ENCODE measurements at regions not wholly inside any gene's neighbourhood (a gene's known extent, or its start where the extent isn't known, plus 50 kb on each side); places are given as distances from the start of the nearest gene placed in this dataset.

GRCh38 chr16:54750249-54750648, 180.4 kb upstream of the IRX5 start:
- TF ChIP-seq TAF1 (IDR thresholded peaks at IDR 0.05; ENCODE audit: borderline replicate concordance, insufficient read depth, low read length): no peak
- no peak for TF ChIP-seq POLR2AphosphoS5 (IDR thresholded peaks at IDR 0.05; ENCODE audit: low read depth, low read length)
- no peak for TF ChIP-seq SIN3A (IDR thresholded peaks at IDR 0.05; ENCODE audit: borderline replicate concordance, insufficient read depth, low read length)
- no peak for TF ChIP-seq FOXP2 (optimal IDR thresholded peaks at IDR 0.05; ENCODE audit: borderline replicate concordance, extremely low read depth, extremely low read length, insufficient read depth)
- no peak for TF ChIP-seq REST (IDR thresholded peaks at IDR 0.05; ENCODE audit: insufficient read depth in 1 of 2, low read depth in 2 of 2, low read length in 2 of 2)

- no peak for TF ChIP-seq FOXP2 (optimal IDR thresholded peaks at IDR 0.05; ENCODE audit: borderline replicate concordance, extremely low read depth, extremely low read length, insufficient read depth)
- no peak for TF ChIP-seq SIN3A (IDR thresholded peaks at IDR 0.05; ENCODE audit: borderline replicate concordance, insufficient read depth, low read length)
- no peak for TF ChIP-seq POLR2AphosphoS5 (IDR thresholded peaks at IDR 0.05; ENCODE audit: low read depth, low read length)
- no peak for TF ChIP-seq REST (IDR thresholded peaks at IDR 0.05; ENCODE audit: insufficient read depth in 1 of 2, low read depth in 2 of 2, low read length in 2 of 2)
- no peak for TF ChIP-seq TAF1 (IDR thresholded peaks at IDR 0.05; ENCODE audit: borderline replicate concordance, insufficient read depth, low read length)
Observed at GRCh38 chr16:54748611-54749190, 182.0 kb upstream of the IRX5 start.

GRCh38 chr16:54746596-54746995, 184.1 kb upstream of the IRX5 start:
- TF ChIP-seq SIN3A (IDR thresholded peaks at IDR 0.05; ENCODE audit: borderline replicate concordance, insufficient read depth, low read length) (no peak), POLR2AphosphoS5 (IDR thresholded peaks at IDR 0.05; ENCODE audit: low read depth, low read length) (no peak), REST (IDR thresholded peaks at IDR 0.05; ENCODE audit: insufficient read depth in 1 of 2, low read depth in 2 of 2, low read length in 2 of 2) (no peak), FOXP2 (optimal IDR thresholded peaks at IDR 0.05; ENCODE audit: borderline replicate concordance, extremely low read depth, extremely low read length, insufficient read depth) (no peak), TAF1 (IDR thresholded peaks at IDR 0.05; ENCODE audit: borderline replicate concordance, insufficient read depth, low read length) (no peak)

- no peak for TF ChIP-seq TAF1 (IDR thresholded peaks at IDR 0.05; ENCODE audit: borderline replicate concordance, insufficient read depth, low read length)
- TF ChIP-seq FOXP2 (optimal IDR thresholded peaks at IDR 0.05; ENCODE audit: borderline replicate concordance, extremely low read depth, extremely low read length, insufficient read depth): no peak
- no peak for TF ChIP-seq REST (IDR thresholded peaks at IDR 0.05; ENCODE audit: insufficient read depth in 1 of 2, low read depth in 2 of 2, low read length in 2 of 2)
- no peak for TF ChIP-seq SIN3A (IDR thresholded peaks at IDR 0.05; ENCODE audit: borderline replicate concordance, insufficient read depth, low read length)
- no peak for TF ChIP-seq POLR2AphosphoS5 (IDR thresholded peaks at IDR 0.05; ENCODE audit: low read depth, low read length)
Observed at GRCh38 chr16:54744998-54745397, 185.7 kb upstream of the IRX5 start.
